H1 (cell line): ENCODE measurements at regions not wholly inside any gene's neighbourhood (a gene's known extent, or its start where the extent isn't known, plus 50 kb on each side); places are given as distances from the start of the nearest gene placed in this dataset.

Source experiments
- CTCF ChIA-PET: fragments of 300-600 bp; sonication (Branson Sonifier 250); formaldehyde crosslinking; loops from one replicate; lab custom pipeline; 2021; ENCODE audit not compliant: partially characterized antibody; lab: Charles Lee
- POLR2A ChIA-PET: fragments of 300-600 bp; sonication (Branson Sonifier 250); formaldehyde crosslinking; loops from one replicate; lab custom pipeline; 2021; ENCODE audit warnings: inconsistent platforms; ENCODE audit not compliant: partially characterized antibody; lab: Charles Lee
- DNase-seq, 2 experiments: peaks; one replicate each; pipeline versions ENCODE4 v3.0.0 to v3.0.0-alpha.2; 2010 to 2022; ENCODE audit warnings: low spot score in 2 of 2, low read depth in 1 of 2, mixed read lengths in 1 of 2
- FAIRE-seq: peaks from 2 replicates; lab custom pipeline; 2011; peaks lifted over from hg19 to GRCh38; lab: Jason Lieb, UNC
- H2AFZ ChIP-seq: 2 replicates; pipeline ENCODE4 v1.8.1; 2012; ENCODE audit warnings: low read length, inconsistent platforms
- H2AK5ac ChIP-seq: 2 replicates; pipeline ENCODE4 v1.6.1; 2013; ENCODE audit warnings: low read depth, low read length
- H2BK120ac ChIP-seq: replicated peaks from 2 replicates; pipeline ENCODE3; 2013; ENCODE audit warnings: low read depth, low read length, inconsistent platforms
- H2BK12ac ChIP-seq: 2 replicates; pipeline ENCODE4 v1.6.1; 2013; ENCODE audit warnings: low read depth, low read length
- H2BK15ac ChIP-seq: 2 replicates; pipeline ENCODE4 v1.6.1; 2013; ENCODE audit warnings: low read length
- H2BK20ac ChIP-seq: 2 replicates; pipeline ENCODE4 v1.6.1; 2013; ENCODE audit warnings: low read length
- H2BK5ac ChIP-seq: 2 replicates; pipeline ENCODE4 v1.6.1; 2013; ENCODE audit warnings: low read depth, low read length
- H3K14ac ChIP-seq: 2 replicates; pipeline ENCODE4 v1.6.1; 2013; ENCODE audit warnings: inconsistent platforms; ENCODE audit not compliant: insufficient read length
- H3K18ac ChIP-seq: 2 replicates; pipeline ENCODE4 v1.6.1; 2013; ENCODE audit warnings: low read length; ENCODE audit errors: extremely low read depth
- H3K23ac ChIP-seq: 2 replicates; pipeline ENCODE4 v1.6.1; 2013; ENCODE audit warnings: inconsistent platforms; ENCODE audit not compliant: insufficient read length
- H3K23me2 ChIP-seq: 2 replicates; pipeline ENCODE4 v1.6.1; 2013; ENCODE audit warnings: low read depth, low read length
- H3K27ac ChIP-seq: 2 replicates; pipeline ENCODE4 v1.6.1; 2011; ENCODE audit warnings: low read depth, low read length, inconsistent platforms
- H3K27me3 ChIP-seq, 4 experiments: replicated peaks in 1 of 4; 1 replicate in 1 of 4; 2 replicates in 3 of 4; pipeline versions ENCODE4 v1.6.1 to v1.8.1; 2011 to 2013; ENCODE audit warnings: low read length in 3 of 4, mild to moderate bottlenecking in 3 of 4, inconsistent platforms in 2 of 4, mixed read lengths in 2 of 4, moderate library complexity in 1 of 4; ENCODE audit not compliant: control insufficient read depth in 3 of 4, insufficient read depth in 3 of 4; ENCODE audit errors: extremely low read depth in 1 of 4
- H3K36me3 ChIP-seq, 4 experiments: 2 replicates each; pipeline versions ENCODE4 v1.6.1 to v1.8.1; 2011 to 2013; ENCODE audit warnings: mild to moderate bottlenecking in 4 of 4, low read length in 3 of 4, moderate library complexity in 2 of 4, control low read depth in 1 of 4, inconsistent platforms in 1 of 4; ENCODE audit not compliant: insufficient read depth in 4 of 4, control insufficient read depth in 2 of 4
- H3K4ac ChIP-seq: replicated peaks from 2 replicates; pipeline ENCODE3; 2013; ENCODE audit warnings: low read length, low read depth, mixed read lengths, inconsistent platforms; ENCODE audit not compliant: insufficient read length
- H3K4me1 ChIP-seq, 4 experiments: replicated peaks in 1 of 4; 1 replicate in 1 of 4; 2 replicates in 3 of 4; pipeline versions ENCODE4 v1.6.1 to v1.8.1; 2011 to 2013; ENCODE audit warnings: low read length in 3 of 4, inconsistent platforms in 2 of 4, mixed read lengths in 1 of 4; ENCODE audit not compliant: insufficient read depth in 4 of 4, control insufficient read depth in 3 of 4
- H3K4me2 ChIP-seq, 2 experiments: 2 replicates each; pipeline versions ENCODE4 v1.6.1 to v1.8.1; 2011 to 2013; ENCODE audit warnings: low read depth in 2 of 2, low read length in 2 of 2, control low read depth in 1 of 2, inconsistent platforms in 1 of 2, mild to moderate bottlenecking in 1 of 2; ENCODE audit not compliant: insufficient read depth in 1 of 2
- H3K4me3 ChIP-seq, 4 experiments: fragments of 200-600, 300-600 bp in 1 of 4; sonication (generic), shearing (Covaris generic), sonication (Bioruptor Twin) in 1 of 4; 2 replicates each; pipeline versions ENCODE4 v1.5.1 to v1.8.1; 2011 to 2016; ENCODE audit warnings: low read length in 4 of 4, low read depth in 3 of 4, control low read depth in 2 of 4, inconsistent platforms in 2 of 4, mild to moderate bottlenecking in 2 of 4, mixed read lengths in 1 of 4, moderate library complexity in 1 of 4; ENCODE audit not compliant: insufficient read depth in 2 of 4; ENCODE audit errors: extremely low read depth in 1 of 4
- H3K56ac ChIP-seq: replicated peaks from 2 replicates; pipeline ENCODE3; 2013; ENCODE audit warnings: low read depth, mild to moderate bottlenecking, mixed read lengths, low read length, inconsistent platforms; ENCODE audit not compliant: insufficient read length
- H3K79me1 ChIP-seq: 2 replicates; pipeline ENCODE4 v1.6.1; 2013; ENCODE audit warnings: low read depth, low read length, control low read depth
- H3K79me2 ChIP-seq, 2 experiments: 2 replicates each; pipeline versions ENCODE4 v1.6.1 to v1.8.1; 2012 to 2013; ENCODE audit warnings: low read length in 2 of 2, mild to moderate bottlenecking in 2 of 2, inconsistent platforms in 1 of 2; ENCODE audit not compliant: insufficient read depth in 2 of 2, control insufficient read depth in 1 of 2
- H3K9ac ChIP-seq, 4 experiments: replicated peaks in 1 of 4; 1 replicate in 1 of 4; 2 replicates in 3 of 4; pipeline versions ENCODE4 v1.6.1 to v1.8.1; 2011 to 2013; ENCODE audit warnings: low read depth in 3 of 4, low read length in 3 of 4, control low read depth in 2 of 4, mild to moderate bottlenecking in 2 of 4, moderate library complexity in 2 of 4, inconsistent platforms in 1 of 4; ENCODE audit errors: extremely low read depth in 1 of 4
- H3K9me3 ChIP-seq, 2 experiments: 2 replicates each; pipeline versions ENCODE4 v1.6.1 to v1.8.1; 2012 to 2013; ENCODE audit warnings: mild to moderate bottlenecking in 2 of 2, moderate library complexity in 2 of 2, control low read depth in 1 of 2, inconsistent platforms in 1 of 2, low read depth in 1 of 2, low read length in 1 of 2, mixed read lengths in 1 of 2; ENCODE audit not compliant: insufficient read depth in 2 of 2
- H4K20me1 ChIP-seq, 2 experiments: replicated peaks in 1 of 2; 2 replicates each; pipeline versions ENCODE3 to v1.8.1; 2011 to 2013; ENCODE audit warnings: inconsistent platforms in 2 of 2, low read length in 2 of 2, mild to moderate bottlenecking in 1 of 2; ENCODE audit not compliant: insufficient read depth in 2 of 2, control insufficient read depth in 1 of 2
- H4K5ac ChIP-seq: 2 replicates; pipeline ENCODE4 v1.6.1; 2013; ENCODE audit warnings: low read length, low read depth, mixed read lengths, inconsistent platforms; ENCODE audit not compliant: insufficient read length
- H4K8ac ChIP-seq: 2 replicates; pipeline ENCODE4 v1.8.0; 2013; ENCODE audit warnings: mild to moderate bottlenecking, moderate library complexity, low read length, inconsistent platforms; ENCODE audit not compliant: insufficient read depth; ENCODE audit errors: extremely low read depth
- H4K91ac ChIP-seq: replicated peaks from 2 replicates; pipeline ENCODE3; 2013; ENCODE audit warnings: low read length, mixed read lengths, inconsistent platforms; ENCODE audit not compliant: insufficient read length
- BACH1 ChIP-seq: IDR thresholded peaks from 2 replicates; pipeline ENCODE4 v1.6.1; 2012; ENCODE audit warnings: low read length, improper control_type of control experiment
- CREB1 ChIP-seq: IDR thresholded peaks from 2 replicates; pipeline ENCODE4 v1.6.1; 2012; ENCODE audit warnings: inconsistent platforms
- EZH2 ChIP-seq: fragments of 200-600 bp; sonication (generic); IDR thresholded peaks from 2 replicates; pipeline ENCODE4 v1.7.1; 2012; ENCODE audit warnings: low read depth, mild to moderate bottlenecking, moderate library complexity, low read length, inconsistent platforms; ENCODE audit not compliant: severe bottlenecking
- FOSL1 ChIP-seq: IDR thresholded peaks from 2 replicates; pipeline ENCODE4 v1.6.1; 2011; ENCODE audit warnings: mild to moderate bottlenecking, low read depth, low read length, moderate library complexity; ENCODE audit not compliant: insufficient read depth
- GTF2F1 ChIP-seq: IDR thresholded peaks from 2 replicates; pipeline ENCODE4 v1.6.1; 2012; ENCODE audit warnings: low read depth, low read length, improper control_type of control experiment, borderline replicate concordance
- MAFK ChIP-seq: IDR thresholded peaks from 2 replicates; pipeline ENCODE4 v1.6.1; 2012; ENCODE audit warnings: low read depth, mild to moderate bottlenecking, improper control_type of control experiment, low read length
- NANOG ChIP-seq: IDR thresholded peaks from 2 replicates; pipeline ENCODE4 v1.6.1; 2011; ENCODE audit warnings: low read length, low read depth, mild to moderate bottlenecking, inconsistent platforms; ENCODE audit not compliant: insufficient read depth, poor library complexity, severe bottlenecking
- TEAD4 ChIP-seq: IDR thresholded peaks from 2 replicates; pipeline ENCODE4 v1.6.1; 2012; ENCODE audit warnings: low read depth, low read length, inconsistent platforms, mixed read lengths
- WGBS, 2 experiments: shearing (Covaris generic) in 1 of 2; methylation state at CpG; one replicate each; pipeline versions ENCODE4 v1.1.6 to v1.1.7; 2013 to 2015; ENCODE audit warnings: low lambda C conversion rate in 2 of 2, mixed read lengths in 2 of 2, inconsistent platforms in 1 of 2, low coverage in 1 of 2, missing lambda C conversion rate in 1 of 2; ENCODE audit not compliant: insufficient replicate concordance in 2 of 2, insufficient coverage in 1 of 2, insufficient read length in 1 of 2; ENCODE audit errors: extremely low coverage in 1 of 2, missing lambda C conversion rate in 1 of 2; 5-methylcytosine and 5-hydroxymethylcytosine counted together
- TF ChIP-seq, protein P1 (sequence below): IDR thresholded peaks from 2 replicates; pipeline ENCODE4 v1.6.1; 2011; ENCODE audit warnings: low read length, improper control_type of control experiment

DNA sequence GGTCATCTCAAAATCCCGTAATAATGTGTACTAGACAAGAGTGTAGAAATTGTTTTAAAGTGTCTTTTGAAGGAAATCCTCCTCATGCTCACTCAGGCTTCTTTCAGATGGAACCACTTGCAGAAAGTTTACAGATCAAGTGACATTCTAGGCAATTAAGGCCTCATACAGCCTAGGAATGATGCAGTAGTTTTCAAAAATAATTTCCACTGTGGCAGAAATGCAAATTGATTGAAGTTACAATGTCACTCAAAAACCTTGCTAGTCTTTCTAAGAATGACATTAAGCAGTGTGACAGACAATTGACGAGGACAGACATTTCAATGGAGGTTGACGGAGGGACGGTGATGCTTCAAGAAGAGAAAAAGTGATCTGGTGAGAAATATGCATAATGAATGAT, 53.5 kb upstream of the CDH8 start:
- Histone ChIP-seq H3K18ac (no peak overlapping the region), H3K9me3 (no peaks in the 10 kb centered on the region), H3K9ac (no peak overlapping the region), H2BK120ac (no peak overlapping the region), H2AFZ (no peak overlapping the region), H3K56ac (no peak overlapping the region), H3K23me2 (no peaks in the 10 kb centered on the region), H3K36me3 (no peaks in the 10 kb centered on the region), H4K5ac (no peak overlapping the region), H3K27me3 (no peaks in the 10 kb centered on the region), H3K23ac (no peak overlapping the region), H3K14ac (no peak overlapping the region), H4K20me1 (no peaks in the 10 kb centered on the region), H3K79me2 (no peaks in the 10 kb centered on the region), H3K4me3 (no peak overlapping the region), H2BK12ac (no peak overlapping the region), H2BK15ac (no peak overlapping the region), H3K79me1 (no peaks in the 10 kb centered on the region), H2BK20ac (no peak overlapping the region), H3K4me2 (no peak overlapping the region), H2AK5ac (no peak overlapping the region), H4K91ac (no peak overlapping the region), H3K4ac (no peak overlapping the region), H2BK5ac (no peak overlapping the region), H3K27ac (no peak overlapping the region), H4K8ac (no peak overlapping the region), H3K4me1 (no peaks in the 10 kb centered on the region)
- POLR2A ChIA-PET: no interaction called here
- DNase-seq (no peak), FAIRE-seq (no peak)
- 94% methylated on average over 4 of the region's 4 CpGs; no CpG with 5 or more reads in 1 of the 2 experiments for WGBS, 2 experiments
- CTCF ChIA-PET: no interaction called here
- TF ChIP-seq GTF2F1: no peak
- no peak for TF ChIP-seq CREB1
- TF ChIP-seq MAFK: no peak
- no peak for TF ChIP-seq FOSL1
- no peak for TF ChIP-seq EZH2
- no peak for TF ChIP-seq TEAD4
- TF ChIP-seq NANOG: no peak
- no peak for TF ChIP-seq BACH1
- TF ChIP-seq, protein P1, sequence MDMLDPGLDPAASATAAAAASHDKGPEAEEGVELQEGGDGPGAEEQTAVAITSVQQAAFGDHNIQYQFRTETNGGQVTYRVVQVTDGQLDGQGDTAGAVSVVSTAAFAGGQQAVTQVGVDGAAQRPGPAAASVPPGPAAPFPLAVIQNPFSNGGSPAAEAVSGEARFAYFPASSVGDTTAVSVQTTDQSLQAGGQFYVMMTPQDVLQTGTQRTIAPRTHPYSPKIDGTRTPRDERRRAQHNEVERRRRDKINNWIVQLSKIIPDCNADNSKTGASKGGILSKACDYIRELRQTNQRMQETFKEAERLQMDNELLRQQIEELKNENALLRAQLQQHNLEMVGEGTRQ: no peak
